GM12875 (cell line): ENCODE measurements at regions not wholly inside any gene's neighbourhood (a gene's known extent, or its start where the extent isn't known, plus 50 kb on each side); places are given as distances from the start of the nearest gene placed in this dataset.
"Not testable (repeated sequence)": the region's sequence is repeated elsewhere in the genome, so short reads cannot be mapped to it uniquely, and the experiment has no call there.

Source experiments
- H3K4me3 ChIP-seq: one replicate; pipeline ENCODE4 v1.5.1; 2011; ENCODE audit warnings: low read depth, low read length, control low read depth
- TF ChIP-seq, protein P1 (sequence below): IDR thresholded peaks from 2 replicates; pipeline ENCODE4 v1.5.1; 2011; ENCODE audit warnings: low read depth, mild to moderate bottlenecking, control low read depth, inconsistent platforms, low read length, moderate library complexity, borderline replicate concordance; ENCODE audit not compliant: insufficient read depth

DNA sequence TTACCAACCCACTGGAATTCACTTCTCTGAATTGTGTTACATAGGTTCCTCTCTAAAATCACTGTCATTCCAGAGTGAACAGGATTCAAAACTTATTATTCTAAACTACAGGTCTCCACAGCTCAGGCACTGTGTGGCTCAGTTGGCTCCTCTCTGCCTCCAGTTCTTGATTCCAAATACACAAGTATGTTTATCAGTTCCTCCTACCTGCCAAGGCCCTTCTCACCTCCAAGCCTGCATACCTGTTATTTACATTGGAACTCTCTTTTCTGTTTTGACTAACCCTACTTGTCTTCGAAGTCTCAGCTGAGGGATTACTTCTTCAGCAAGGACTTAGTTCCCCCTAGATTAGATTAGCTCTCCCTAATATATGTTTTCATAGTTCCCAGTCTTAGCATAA is 397.6 kb upstream of the TMTC1 start:
- TF ChIP-seq, protein P1, sequence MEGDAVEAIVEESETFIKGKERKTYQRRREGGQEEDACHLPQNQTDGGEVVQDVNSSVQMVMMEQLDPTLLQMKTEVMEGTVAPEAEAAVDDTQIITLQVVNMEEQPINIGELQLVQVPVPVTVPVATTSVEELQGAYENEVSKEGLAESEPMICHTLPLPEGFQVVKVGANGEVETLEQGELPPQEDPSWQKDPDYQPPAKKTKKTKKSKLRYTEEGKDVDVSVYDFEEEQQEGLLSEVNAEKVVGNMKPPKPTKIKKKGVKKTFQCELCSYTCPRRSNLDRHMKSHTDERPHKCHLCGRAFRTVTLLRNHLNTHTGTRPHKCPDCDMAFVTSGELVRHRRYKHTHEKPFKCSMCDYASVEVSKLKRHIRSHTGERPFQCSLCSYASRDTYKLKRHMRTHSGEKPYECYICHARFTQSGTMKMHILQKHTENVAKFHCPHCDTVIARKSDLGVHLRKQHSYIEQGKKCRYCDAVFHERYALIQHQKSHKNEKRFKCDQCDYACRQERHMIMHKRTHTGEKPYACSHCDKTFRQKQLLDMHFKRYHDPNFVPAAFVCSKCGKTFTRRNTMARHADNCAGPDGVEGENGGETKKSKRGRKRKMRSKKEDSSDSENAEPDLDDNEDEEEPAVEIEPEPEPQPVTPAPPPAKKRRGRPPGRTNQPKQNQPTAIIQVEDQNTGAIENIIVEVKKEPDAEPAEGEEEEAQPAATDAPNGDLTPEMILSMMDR, result no peak
- H3K4me3 ChIP-seq, result no peak overlapping the region

DNA sequence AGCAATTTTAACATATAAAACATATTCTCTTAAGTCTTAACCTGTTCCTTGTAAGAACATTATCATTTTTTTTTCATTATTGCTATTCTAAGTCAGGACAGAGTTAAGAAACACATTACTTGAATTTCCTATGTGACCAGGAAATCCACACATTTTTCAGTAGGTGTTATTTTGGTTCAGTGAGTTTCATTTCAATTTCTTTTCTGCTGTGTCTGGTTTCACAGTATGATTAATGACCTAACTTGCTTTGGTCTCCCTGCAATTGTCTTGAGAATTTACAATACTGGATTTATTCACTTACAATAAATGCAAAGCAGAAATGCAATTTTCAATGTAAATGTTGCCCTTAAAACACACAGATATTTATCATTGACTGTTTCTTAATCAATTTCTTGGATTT is 396.9 kb upstream of the TMTC1 start:
- TF ChIP-seq, protein P1, result no peak
- no peak overlapping the region for H3K4me3 ChIP-seq

DNA sequence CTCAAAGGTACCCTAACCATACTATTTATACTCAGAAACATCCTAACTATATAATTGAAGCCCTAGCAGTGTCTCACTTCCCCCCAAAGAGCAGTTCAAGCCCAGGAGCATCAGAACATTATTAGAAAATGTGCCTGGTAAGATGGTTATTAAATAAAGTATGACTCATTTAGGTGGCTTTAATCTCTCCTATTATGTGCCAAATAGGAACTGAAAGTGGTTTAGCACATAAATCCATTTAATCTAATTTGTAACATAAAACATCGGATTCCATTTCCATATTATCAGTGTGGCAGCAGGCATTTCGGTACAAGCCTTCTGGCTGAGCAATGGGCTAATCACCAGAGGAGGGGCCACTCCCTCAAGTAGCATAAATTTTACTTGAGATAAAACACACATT is 395.2 kb upstream of the TMTC1 start:
- no peak overlapping the region for H3K4me3 ChIP-seq
- TF ChIP-seq, protein P1, result no peak

DNA sequence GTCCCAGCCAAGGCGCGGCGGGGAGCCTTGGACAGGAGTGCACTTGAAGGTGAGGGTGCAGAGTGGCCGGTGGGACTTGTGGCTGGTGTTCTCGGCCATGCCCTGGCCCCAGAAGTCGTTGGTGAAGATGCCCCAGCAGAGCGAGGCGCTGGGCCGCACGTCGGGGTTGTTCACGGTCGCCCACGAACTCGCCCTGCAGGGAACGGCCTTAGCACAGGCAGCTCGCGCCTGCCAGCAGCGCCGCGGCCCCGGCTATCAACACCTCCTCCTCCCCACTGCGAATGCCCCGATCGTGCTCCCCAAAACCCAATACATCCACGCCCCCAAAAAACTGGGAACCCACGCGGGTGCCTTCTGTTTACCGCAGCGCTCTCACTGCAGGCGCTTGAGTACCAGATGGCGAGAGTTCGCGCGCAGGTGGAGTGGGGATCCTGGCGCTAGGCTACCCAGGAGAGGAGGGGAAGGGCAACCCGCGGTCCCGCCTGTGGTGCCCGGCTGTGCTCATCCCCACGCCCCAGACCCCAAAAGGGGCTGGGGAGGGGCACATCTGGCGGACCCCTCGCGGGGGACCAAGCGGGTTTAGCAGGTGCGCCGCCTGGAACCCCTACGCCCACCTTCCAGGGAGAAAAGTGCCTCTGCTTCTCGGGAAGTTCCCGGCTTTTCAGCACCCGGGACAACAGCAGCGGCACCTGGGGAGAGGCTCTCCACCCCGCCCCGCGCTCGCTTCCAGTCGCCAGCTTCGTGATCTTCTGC is 386.3 kb upstream of the TMTC1 start:
- H3K4me3 ChIP-seq, result no peak overlapping the region
- TF ChIP-seq, protein P1, result no peak

DNA sequence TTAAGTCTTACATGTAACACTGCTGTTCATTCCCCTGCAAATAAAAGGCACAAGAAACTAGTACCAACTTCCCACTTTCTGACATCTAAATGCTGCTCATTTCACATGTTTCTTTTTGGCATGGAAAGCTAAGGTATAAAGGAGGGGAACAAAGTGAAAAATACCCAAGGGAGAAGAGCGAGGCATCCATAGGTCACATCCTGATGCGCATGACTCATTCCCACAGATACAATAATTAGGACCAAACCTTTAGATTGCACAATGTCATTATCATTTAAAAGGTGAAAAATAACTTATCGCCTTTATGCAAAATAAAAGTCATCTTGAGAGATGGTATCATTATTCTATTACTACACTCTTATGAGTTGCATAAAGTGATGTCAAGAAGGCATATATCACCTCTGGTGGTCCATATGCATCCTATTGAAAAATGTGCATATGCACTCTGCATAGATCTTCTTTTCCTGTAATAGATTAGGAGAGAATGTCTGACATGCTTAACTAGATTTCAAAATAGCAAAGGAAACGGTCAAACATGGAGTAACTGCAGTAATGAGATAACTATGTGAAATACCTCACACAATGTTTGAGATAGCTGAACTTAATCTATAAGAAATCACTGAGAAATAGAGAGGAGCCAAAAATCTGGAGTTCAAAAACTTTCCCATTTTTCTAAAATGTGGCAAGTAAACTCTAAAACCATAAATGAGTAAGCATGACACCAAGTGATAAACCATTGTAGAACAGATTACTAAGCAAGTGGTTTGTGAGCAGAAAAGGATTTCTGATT is 382.5 kb upstream of the TMTC1 start:
- TF ChIP-seq, protein P1, result no peak
- H3K4me3 ChIP-seq, result no peak overlapping the region

DNA sequence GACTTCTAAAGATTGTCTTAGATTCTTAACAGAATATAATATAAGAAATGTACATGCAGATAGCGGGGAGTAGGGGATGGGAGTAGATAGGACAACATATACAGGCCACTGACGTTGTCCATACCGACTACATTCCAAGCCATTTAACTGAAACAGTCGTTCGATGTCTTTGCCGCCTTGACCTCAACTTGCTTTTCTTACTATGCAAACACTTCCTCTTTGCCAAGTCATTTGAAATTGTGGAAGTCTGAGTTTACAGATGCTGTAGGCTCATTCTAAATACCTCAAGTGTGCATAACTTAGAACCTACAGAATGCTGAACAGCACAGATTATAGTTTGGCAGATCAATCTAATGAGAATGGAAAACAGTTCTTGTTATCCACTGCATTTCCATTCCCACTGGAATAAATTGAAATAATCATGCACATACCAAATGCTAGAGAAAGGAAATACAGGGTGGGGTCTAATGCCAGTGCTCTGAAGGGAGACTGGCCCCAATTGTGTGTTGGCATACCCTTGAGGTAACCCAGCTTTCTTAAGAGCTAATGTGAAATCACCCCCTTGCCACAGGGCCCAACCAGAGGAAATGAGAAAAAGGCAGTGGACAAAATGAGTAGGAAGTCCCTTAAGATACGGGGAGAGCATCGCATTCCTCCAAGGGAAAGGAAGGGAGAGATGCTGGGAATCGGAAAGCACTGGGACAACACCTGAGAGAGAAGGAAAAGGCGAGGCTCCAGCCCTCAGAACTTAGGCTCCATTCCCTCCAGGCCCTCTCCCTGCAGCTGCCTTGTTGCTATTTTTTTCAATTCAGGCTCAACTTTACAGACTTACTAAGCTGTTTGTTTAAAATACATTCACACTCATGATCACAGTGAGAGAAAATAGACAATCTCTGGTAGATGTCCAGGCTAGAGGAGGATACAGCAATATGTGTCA is 380.9 kb upstream of the TMTC1 start:
- no peak overlapping the region for H3K4me3 ChIP-seq
- TF ChIP-seq, protein P1, result no peak

DNA sequence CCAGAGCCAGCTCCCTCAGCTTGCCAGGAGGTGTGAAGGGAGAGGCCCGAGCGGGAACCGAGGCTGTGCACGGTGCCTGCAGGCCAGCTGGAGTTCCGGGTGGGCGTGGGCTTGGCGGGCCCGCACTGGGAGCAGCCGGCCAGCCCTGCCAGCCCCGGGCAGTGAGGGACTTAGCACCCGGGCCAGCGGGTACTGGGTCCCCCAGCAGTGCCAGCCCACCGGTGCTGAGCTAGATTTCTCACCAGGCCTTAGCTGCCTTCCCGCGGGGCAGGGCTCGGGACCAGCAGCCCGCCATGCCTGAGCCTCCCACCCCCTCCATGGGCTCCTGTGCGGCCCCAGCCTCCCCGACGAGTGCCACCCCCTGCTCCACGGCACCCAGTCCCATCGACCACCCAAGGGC is 373.1 kb upstream of the TMTC1 start:
- H3K4me3 ChIP-seq, result not testable (repeated sequence)
